SHP77 treated with DMSO at 0.1 percent for 48 hours (cell line): ENCODE measurements at regions not wholly inside any gene's neighbourhood (a gene's known extent, or its start where the extent isn't known, plus 50 kb on each side); places are given as distances from the start of the nearest gene placed in this dataset.

ENCODE experiments used
- DNase-seq: peaks from one replicate; lab custom pipeline; 2025; lab: John Stamatoyannopoulos, UW

- DNase-seq, result no peak
These were observed 59.6 kb upstream of the CDK13 start for GRCh38 chr7:39890411-39890810.

GRCh38 chr7:39891894-39892293 lies 58.2 kb upstream of the CDK13 start:
- DNase-seq, result no peak

GRCh38 chr7:39892361-39892760 lies 57.7 kb upstream of the CDK13 start:
- no peak for DNase-seq

GRCh38 chr7:39894904-39895303 lies 55.2 kb upstream of the CDK13 start:
- no peak for DNase-seq

- no peak for DNase-seq
These were observed 53.2 kb upstream of the CDK13 start for GRCh38 chr7:39896840-39897239.

- DNase-seq, result no peak
These were observed 51.2 kb upstream of the CDK13 start for GRCh38 chr7:39898867-39899266.
